GM12875 (cell line): ENCODE measurements at regions not wholly inside any gene's neighbourhood (a gene's known extent, or its start where the extent isn't known, plus 50 kb on each side); places are given as distances from the start of the nearest gene placed in this dataset.

Experiments used
- H3K4me3 ChIP-seq: one replicate; pipeline ENCODE4 v1.5.1; 2011; ENCODE audit warnings: low read depth, low read length, control low read depth
- CTCF ChIP-seq: IDR thresholded peaks from 2 replicates; pipeline ENCODE4 v1.5.1; 2011; ENCODE audit warnings: low read depth, mild to moderate bottlenecking, control low read depth, inconsistent platforms, low read length, moderate library complexity, borderline replicate concordance; ENCODE audit not compliant: insufficient read depth

DNA sequence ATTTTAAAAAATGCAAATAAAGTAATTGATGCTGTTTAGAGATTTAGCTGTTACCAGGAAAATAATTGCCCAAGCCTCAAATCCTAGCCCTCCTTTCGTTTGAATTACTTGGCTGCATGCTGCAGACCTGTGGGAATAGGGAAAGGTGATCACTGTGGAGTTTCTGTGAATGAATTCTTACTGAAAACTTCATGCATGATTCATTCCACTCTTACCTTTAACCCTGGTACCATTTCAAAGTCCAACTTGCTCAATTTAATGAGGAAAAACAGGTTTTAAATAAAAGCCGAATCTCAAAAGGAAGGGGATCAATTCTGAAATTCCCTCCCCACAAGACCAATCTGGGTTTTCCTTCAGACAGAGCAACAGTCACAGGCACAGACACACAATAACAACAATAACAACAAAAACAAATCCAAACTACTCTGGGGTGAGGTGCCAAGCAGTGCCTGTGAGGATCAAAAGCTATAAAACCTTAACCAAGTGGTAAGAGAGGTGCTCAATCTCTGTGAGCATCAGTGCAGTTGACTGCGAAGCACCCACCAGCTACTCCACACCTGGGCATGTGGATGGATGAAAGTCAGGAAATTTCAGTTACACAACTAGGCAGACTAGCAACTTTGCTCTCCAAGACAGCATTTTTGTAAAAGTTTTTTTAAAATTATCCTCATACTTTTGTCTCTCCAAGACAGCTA is 200.8 kb downstream of the CNTN3 start:
- H3K4me3 ChIP-seq: no peak overlapping the region
- TF ChIP-seq CTCF: no peak

- H3K4me3 ChIP-seq: no peak overlapping the region
- TF ChIP-seq CTCF: no peak
Observed at GRCh38 chr3:74410276-74410941, 204.1 kb downstream of the CNTN3 start.

GRCh38 chr3:74409066-74409465 is 205.4 kb downstream of the CNTN3 start:
- no peak for TF ChIP-seq CTCF

DNA sequence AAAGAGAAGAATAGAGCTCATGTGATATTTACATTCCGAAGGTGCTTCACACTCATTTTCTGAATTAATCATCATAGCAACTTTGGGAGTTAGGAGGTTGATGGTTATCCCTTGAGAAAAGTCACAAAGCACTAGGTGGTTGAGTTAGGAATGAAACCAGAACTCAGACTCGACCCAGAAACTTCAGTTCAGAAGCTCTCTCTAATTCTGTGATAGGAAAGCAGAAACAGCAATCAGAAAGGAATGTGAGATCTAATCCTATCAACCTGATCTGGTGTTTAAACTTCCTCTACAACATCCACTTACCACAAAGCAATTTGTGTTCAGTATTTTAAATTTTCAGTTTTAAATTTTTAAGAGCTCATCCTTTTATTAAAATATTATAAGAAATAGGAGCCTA is 211.2 kb downstream of the CNTN3 start:
- TF ChIP-seq CTCF: no peak
- H3K4me3 ChIP-seq: no peak overlapping the region

More at GRCh38 chr3:74409066-74409465, 205.4 kb downstream of the CNTN3 start:
- H3K4me3 ChIP-seq: no peak overlapping the region

DNA sequence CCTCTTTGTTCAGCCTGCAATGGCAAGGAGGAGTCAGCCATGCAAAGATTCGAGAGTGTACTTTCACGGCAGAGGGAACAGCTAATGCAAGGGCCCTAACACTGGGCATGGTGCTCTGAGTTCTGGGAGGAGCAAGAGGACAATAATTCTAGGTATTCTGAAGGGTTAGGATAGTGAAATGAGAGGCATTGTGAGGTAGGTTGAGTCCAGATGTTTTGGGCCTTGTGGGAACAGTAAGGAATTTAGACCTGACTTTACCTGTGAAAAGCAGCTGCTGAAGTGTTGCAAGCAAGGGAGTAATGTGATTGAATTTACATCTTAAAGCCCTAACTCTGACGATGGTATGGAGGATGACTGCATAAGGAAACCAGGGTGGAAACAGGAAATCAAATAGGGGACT is 211.6 kb downstream of the CNTN3 start:
- H3K4me3 ChIP-seq: no peak overlapping the region
- TF ChIP-seq CTCF: no peak

GRCh38 chr3:74393426-74393825 is 221.0 kb downstream of the CNTN3 start:
- no peak for TF ChIP-seq CTCF

More at GRCh38 chr3:74393426-74393825, 221.0 kb downstream of the CNTN3 start:
- no peak overlapping the region for H3K4me3 ChIP-seq
